CD4-positive, alpha-beta T cell (primary cell): ENCODE measurements at regions not wholly inside any gene's neighbourhood (a gene's known extent, or its start where the extent isn't known, plus 50 kb on each side); places are given as distances from the start of the nearest gene placed in this dataset.
A peak's percentile ranks its signal among the peaks of the same experiment; 100 is the strongest.
"Not testable (repeated sequence)": the region's sequence is repeated elsewhere in the genome, so short reads cannot be mapped to it uniquely, and the experiment has no call there.

Source experiments
- ATAC-seq: fragments of 200-7000 bp; cut with Tn5 transposase; one replicate; pipeline ENCODE4 v1.10.0; 2022; ENCODE audit warnings: mild to moderate bottlenecking; ENCODE audit not compliant: poor library complexity
- CTCF ChIA-PET: fragments of 350-600 bp; sonication (Branson Sonifier 250); formaldehyde crosslinking; loops from one replicate; lab custom pipeline; 2021; ENCODE audit warnings: antibody characterized with exemption, inconsistent platforms; lab: Charles Lee
- POLR2A ChIA-PET: fragments of 350-600 bp; sonication (Branson Sonifier 250); formaldehyde crosslinking; loops from one replicate; lab custom pipeline; 2021; ENCODE audit warnings: antibody characterized with exemption, inconsistent platforms; lab: Charles Lee
- DNase-seq, 14 experiments: peaks; one replicate each; pipeline ENCODE4 v3.0.0-alpha.2; 2013 to 2020; ENCODE audit warnings: mixed read lengths in 2 of 14
- H3K27ac ChIP-seq, 2 donors: one replicate each; pipeline versions ENCODE4 v1.5.1 to v1.7.0; 2013; ENCODE audit warnings: low read length in 2 of 2, low read depth in 1 of 2, mild to moderate bottlenecking in 1 of 2
- H3K27me3 ChIP-seq, 2 experiments: 1 replicate in 1 of 2; 2 replicates in 1 of 2; pipeline versions ENCODE4 v1.6.1 to v1.7.0; 2013; ENCODE audit warnings: low read length in 2 of 2, control low read depth in 1 of 2, mild to moderate bottlenecking in 1 of 2, moderate library complexity in 1 of 2; ENCODE audit not compliant: insufficient read depth in 2 of 2, control insufficient read depth in 1 of 2
- H3K36me3 ChIP-seq: one replicate; pipeline ENCODE4 v1.6.1; 2013; ENCODE audit warnings: low read length, control low read depth; ENCODE audit not compliant: insufficient read depth
- H3K4me1 ChIP-seq: one replicate; pipeline ENCODE4 v1.6.1; 2013; ENCODE audit warnings: low read length, control low read depth; ENCODE audit not compliant: insufficient read depth
- H3K4me3 ChIP-seq: one replicate; pipeline ENCODE4 v1.5.1; 2013; ENCODE audit warnings: mild to moderate bottlenecking, low read length, moderate library complexity
- H3K9me3 ChIP-seq, 2 experiments: 1 replicate in 1 of 2; 2 replicates in 1 of 2; pipeline versions ENCODE4 v1.6.1 to v1.7.0; 2013; ENCODE audit warnings: low read length in 2 of 2, mild to moderate bottlenecking in 2 of 2, control low read depth in 1 of 2, moderate library complexity in 1 of 2; ENCODE audit not compliant: control insufficient read depth in 1 of 2, insufficient read depth in 1 of 2
- H3K27ac Mint-ChIP-seq: one replicate; pipeline ENCODE4 v1.8.0; 2020; ENCODE audit warnings: mixed read lengths
- H3K27me3 Mint-ChIP-seq: one replicate; pipeline ENCODE4 v1.8.0; 2021; ENCODE audit warnings: mixed read lengths
- H3K36me3 Mint-ChIP-seq: one replicate; pipeline ENCODE4 v1.8.0; 2021; ENCODE audit warnings: low read depth, mixed read lengths
- H3K4me1 Mint-ChIP-seq: one replicate; pipeline ENCODE4 v1.8.0; 2021; ENCODE audit warnings: low read depth, mixed read lengths
- H3K4me3 Mint-ChIP-seq: one replicate; pipeline ENCODE4 v1.8.0; 2020; ENCODE audit warnings: mild to moderate bottlenecking, mixed read lengths
- H3K9me3 Mint-ChIP-seq: one replicate; pipeline ENCODE4 v1.8.0; 2020; ENCODE audit warnings: mixed read lengths
- CTCF ChIP-seq: fragments of 200-600 bp; IDR thresholded peaks from one replicate; pipeline ENCODE4 v1.8.0; 2022; ENCODE audit warnings: antibody characterized with exemption, mild to moderate bottlenecking
- intact Hi-C, 2 experiments: fragments of 100-400 bp; cut with DNase I in 1 of 2; cut with micrococcal nuclease in 1 of 2; formaldehyde crosslinking; loops; one replicate each; pipeline versions ENCODE4 v1.15.1 to v1.9.0; 2023 to 2025; cut with DNase I, micrococcal nuclease

GRCh38 chr4:100609810-100610209 is 92.0 kb upstream of the EMCN start:
- Histone ChIP-seq H3K27me3 (no peaks in the 10 kb centered on the region), H3K4me1 (no peaks in the 10 kb centered on the region), H3K36me3 (no peaks in the 10 kb centered on the region), H3K27ac (no peak overlapping the region), H3K9me3 (peaks cover 0 to 9% of the 10 kb centered on the region in 2 experiments), H3K4me3 (no peak overlapping the region)
- intact Hi-C loops, result no loop called here
- H3K27me3 Mint-ChIP-seq, result no peaks in the 10 kb centered on the region
- no peaks in the 10 kb centered on the region for H3K36me3 Mint-ChIP-seq
- POLR2A ChIA-PET, result no interaction called here
- DNase-seq (peak in 1 of 14 experiments; percentile 2), ATAC-seq (peak; percentile 37)
- H3K9me3 Mint-ChIP-seq, result no peaks in the 10 kb centered on the region
- TF ChIP-seq CTCF, result no peak
- H3K27ac Mint-ChIP-seq, result no peak overlapping the region
- peaks cover 14% of the 10 kb centered on the region for H3K4me1 Mint-ChIP-seq
- CTCF ChIA-PET, result no interaction called here
- no peak overlapping the region for H3K4me3 Mint-ChIP-seq

- intact Hi-C loops, H3K27me3 Mint-ChIP-seq, POLR2A ChIA-PET, H3K4me3 Mint-ChIP-seq, H3K36me3 ChIP-seq, DNase-seq, H3K9me3 Mint-ChIP-seq, H3K27ac Mint-ChIP-seq, ATAC-seq, H3K27ac ChIP-seq, H3K4me3 ChIP-seq, H3K27me3 ChIP-seq, H3K4me1 ChIP-seq, H3K36me3 Mint-ChIP-seq, CTCF ChIA-PET, H3K9me3 ChIP-seq: not testable (repeated sequence)
- peaks cover 14% of the 10 kb centered on the region for H3K4me1 Mint-ChIP-seq
Measured at GRCh38 chr4:100608651-100609050, 90.8 kb upstream of the EMCN start.

GRCh38 chr4:100605144-100605543 is 87.3 kb upstream of the EMCN start:
- POLR2A ChIA-PET, result no interaction called here
- no peak for TF ChIP-seq CTCF
- no peaks in the 10 kb centered on the region for H3K9me3 Mint-ChIP-seq
- H3K27ac ChIP-seq, result no peak overlapping the region
- no peak overlapping the region for H3K4me3 ChIP-seq
- H3K27ac Mint-ChIP-seq, result no peak overlapping the region
- intact Hi-C loops, result no loop called here
- H3K36me3 Mint-ChIP-seq, result no peaks in the 10 kb centered on the region
- H3K27me3 Mint-ChIP-seq, result no peaks in the 10 kb centered on the region
- no peaks in the 10 kb centered on the region for H3K27me3 ChIP-seq
- DNase-seq (no peak), ATAC-seq (no peak)
- no peaks in the 10 kb centered on the region for H3K4me1 ChIP-seq
- peaks cover 9% of the 10 kb centered on the region for H3K4me1 Mint-ChIP-seq
- CTCF ChIA-PET, result no interaction called here
- no peaks in the 10 kb centered on the region for H3K36me3 ChIP-seq
- peaks cover 0 to 9% of the 10 kb centered on the region in 2 experiments for H3K9me3 ChIP-seq
- no peak overlapping the region for H3K4me3 Mint-ChIP-seq

- Histone ChIP-seq H3K4me1 (no peaks in the 10 kb centered on the region), H3K27ac (no peak overlapping the region), H3K4me3 (no peak overlapping the region), H3K9me3 (no peaks in the 10 kb centered on the region), H3K27me3 (peaks cover 0 to 4% of the 10 kb centered on the region in 2 experiments), H3K36me3 (no peaks in the 10 kb centered on the region)
- H3K9me3 Mint-ChIP-seq, result no peaks in the 10 kb centered on the region
- H3K4me3 Mint-ChIP-seq, result no peak overlapping the region
- no peak overlapping the region for H3K27ac Mint-ChIP-seq
- H3K27me3 Mint-ChIP-seq, result no peaks in the 10 kb centered on the region
- POLR2A ChIA-PET, result no interaction called here
- no peak for TF ChIP-seq CTCF
- CTCF ChIA-PET, result no interaction called here
- no peak for DNase-seq
- ATAC-seq, result no peak
- no peaks in the 10 kb centered on the region for H3K36me3 Mint-ChIP-seq
- no peaks in the 10 kb centered on the region for H3K4me1 Mint-ChIP-seq
- intact Hi-C loops, result no loop called here
Measured at GRCh38 chr4:100593935-100594334, 76.1 kb upstream of the EMCN start.
